ENCODE measurements at regions not wholly inside any gene's neighbourhood (a gene's known extent, or its start where the extent isn't known, plus 50 kb on each side); places are given as distances from the start of the nearest gene placed in this dataset.

GRCh38 chr17:79239205-79239604, 164.6 kb downstream of the ENGASE start:
- DNase-seq (ENCODE audit: low read depth in 2 of 3, low spot score in 2 of 3): no peak

- DNase-seq (ENCODE audit: low read depth in 2 of 3, low spot score in 2 of 3): no peak
Observed at GRCh38 chr17:79237448-79238053, 162.9 kb downstream of the ENGASE start.

GRCh38 chr17:79235808-79236207, 161.2 kb downstream of the ENGASE start:
- DNase-seq (ENCODE audit: low read depth in 2 of 3, low spot score in 2 of 3): no peak

GRCh38 chr17:79233916-79234551, 159.4 kb downstream of the ENGASE start:
- DNase-seq (ENCODE audit: low read depth in 2 of 3, low spot score in 2 of 3): no peak

- no peak for DNase-seq (ENCODE audit: low read depth in 2 of 3, low spot score in 2 of 3)
Observed at GRCh38 chr17:79232957-79233356, 158.3 kb downstream of the ENGASE start.

GRCh38 chr17:79231766-79232287, 157.2 kb downstream of the ENGASE start:
- no peak for DNase-seq (ENCODE audit: low read depth in 2 of 3, low spot score in 2 of 3)

- DNase-seq (ENCODE audit: low read depth in 2 of 3, low spot score in 2 of 3): no peak
Observed at GRCh38 chr17:79230576-79230975, 156.0 kb downstream of the ENGASE start.

GRCh38 chr17:79226037-79226436, 151.4 kb downstream of the ENGASE start:
- DNase-seq (ENCODE audit: low read depth in 2 of 3, low spot score in 2 of 3): no peak

- DNase-seq (ENCODE audit: low read depth in 2 of 3, low spot score in 2 of 3): no peak
Observed at GRCh38 chr17:79224903-79225302, 150.3 kb downstream of the ENGASE start.

- no peak for DNase-seq (ENCODE audit: low read depth in 2 of 3, low spot score in 2 of 3)
Observed at GRCh38 chr17:79224476-79224875, 149.9 kb downstream of the ENGASE start.

- DNase-seq (ENCODE audit: low read depth in 2 of 3, low spot score in 2 of 3): no peak
Observed at GRCh38 chr17:79223953-79224352, 149.3 kb downstream of the ENGASE start.

- no peak for DNase-seq (ENCODE audit: low read depth in 2 of 3, low spot score in 2 of 3)
Observed at GRCh38 chr17:79223471-79223870, 148.8 kb downstream of the ENGASE start.

- no peak for DNase-seq (ENCODE audit: low read depth in 2 of 3, low spot score in 2 of 3)
Observed at GRCh38 chr17:79221597-79221996, 147.0 kb downstream of the ENGASE start.

- DNase-seq (ENCODE audit: low read depth in 2 of 3, low spot score in 2 of 3): no peak
Observed at GRCh38 chr17:79220713-79221291, 146.2 kb downstream of the ENGASE start.

GRCh38 chr17:79220201-79220712, 145.6 kb downstream of the ENGASE start:
- no peak for DNase-seq (ENCODE audit: low read depth in 2 of 3, low spot score in 2 of 3)

GRCh38 chr17:79219208-79219935, 144.7 kb downstream of the ENGASE start:
- DNase-seq (ENCODE audit: low read depth in 2 of 3, low spot score in 2 of 3): no peak

GRCh38 chr17:79218825-79219200, 144.2 kb downstream of the ENGASE start:
- no peak for DNase-seq (ENCODE audit: low read depth in 2 of 3, low spot score in 2 of 3)

GRCh38 chr17:79218175-79218824, 143.7 kb downstream of the ENGASE start:
- DNase-seq (ENCODE audit: low read depth in 2 of 3, low spot score in 2 of 3): no peak

- DNase-seq (ENCODE audit: low read depth in 2 of 3, low spot score in 2 of 3): no peak
Observed at GRCh38 chr17:79217473-79218135, 143.0 kb downstream of the ENGASE start.

GRCh38 chr17:79216826-79217225, 142.2 kb downstream of the ENGASE start:
- no peak for DNase-seq (ENCODE audit: low read depth in 2 of 3, low spot score in 2 of 3)

Measured in hematopoietic multipotent progenitor cell (in vitro differentiated cells).